Loucy (cell line): ENCODE measurements at regions not wholly inside any gene's neighbourhood (a gene's known extent, or its start where the extent isn't known, plus 50 kb on each side); places are given as distances from the start of the nearest gene placed in this dataset.

ENCODE experiments used
- CTCF ChIP-seq: fragments of 200-600 bp; sonication (generic); conservative IDR thresholded peaks from 2 replicates; pipeline ENCODE4 v1.5.1; 2014; ENCODE audit warnings: mild to moderate bottlenecking, antibody characterized with exemption, low read length
- EZH2phosphoT487 ChIP-seq: fragments of 200-600 bp; IDR thresholded peaks from 2 replicates; pipeline ENCODE4 v1.6.1; 2018; ENCODE audit warnings: antibody characterized with exemption, mild to moderate bottlenecking, moderate library complexity, borderline replicate concordance

GRCh38 chr10:131435232-131435631 is 123.7 kb upstream of the TCERG1L start:
- TF ChIP-seq CTCF: no peak
- TF ChIP-seq EZH2phosphoT487: no peak
